GM19467 (cell line): ENCODE measurements at regions not wholly inside any gene's neighbourhood (a gene's known extent, or its start where the extent isn't known, plus 50 kb on each side); places are given as distances from the start of the nearest gene placed in this dataset.

ENCODE experiments used
- ATAC-seq: cut with Tn5 transposase; IDR thresholded peaks from one replicate; pipeline ENCODE4 v1.9.1; 2021; ENCODE audit warnings: mild to moderate bottlenecking, moderate library complexity; ENCODE audit not compliant: unreplicated experiment

- no peak for ATAC-seq
Observed at GRCh38 chr2:5913711-5914395, 221.7 kb downstream of the SOX11 start.

GRCh38 chr2:5914811-5915611, 222.8 kb downstream of the SOX11 start:
- no peak for ATAC-seq

GRCh38 chr2:5915881-5916310, 223.7 kb downstream of the SOX11 start:
- ATAC-seq, result no peak

GRCh38 chr2:5921081-5921642, 229.0 kb downstream of the SOX11 start:
- no peak for ATAC-seq

GRCh38 chr2:5923957-5924945, 232.1 kb downstream of the SOX11 start:
- no peak for ATAC-seq

- ATAC-seq, result no peak
Observed at GRCh38 chr2:5925604-5926003, 233.4 kb downstream of the SOX11 start.

GRCh38 chr2:5926871-5927512, 234.8 kb downstream of the SOX11 start:
- no peak for ATAC-seq

GRCh38 chr2:5932556-5933469, 240.6 kb downstream of the SOX11 start:
- ATAC-seq, result no peak

GRCh38 chr2:5933669-5934068, 241.5 kb downstream of the SOX11 start:
- ATAC-seq, result no peak

GRCh38 chr2:5937321-5937720, 245.1 kb downstream of the SOX11 start:
- ATAC-seq, result no peak

- ATAC-seq, result no peak
Observed at GRCh38 chr2:5937851-5938565, 245.8 kb downstream of the SOX11 start.

- no peak for ATAC-seq
Observed at GRCh38 chr2:5938566-5938896, 246.3 kb downstream of the SOX11 start.

- no peak for ATAC-seq
Observed at GRCh38 chr2:5939553-5939952, 247.4 kb downstream of the SOX11 start.

GRCh38 chr2:5940596-5941535, 248.7 kb downstream of the SOX11 start:
- ATAC-seq, result no peak

- no peak for ATAC-seq
Observed at GRCh38 chr2:5942204-5942603, 250.0 kb downstream of the SOX11 start.

GRCh38 chr2:5945742-5946141, 253.6 kb downstream of the SOX11 start:
- no peak for ATAC-seq

GRCh38 chr2:5946225-5947115, 254.3 kb downstream of the SOX11 start:
- no peak for ATAC-seq
